BE2C (cell line): ENCODE measurements at regions not wholly inside any gene's neighbourhood (a gene's known extent, or its start where the extent isn't known, plus 50 kb on each side); places are given as distances from the start of the nearest gene placed in this dataset.

Experiments used
- DNase-seq: peaks from one replicate; pipeline ENCODE4 v3.0.0-alpha.2; 2020
- H3K27me3 ChIP-seq: fragments of 250-450 bp; sonication (Bioruptor Pico); 2 replicates; pipeline ENCODE4 v1.5.1; 2020; ENCODE audit warnings: mild to moderate bottlenecking
- H3K36me3 ChIP-seq: fragments of 250-450 bp; sonication (Bioruptor Pico); 2 replicates; pipeline ENCODE4 v1.5.1; 2020; ENCODE audit warnings: mild to moderate bottlenecking
- H3K4me1 ChIP-seq: fragments of 250-450 bp; sonication (Bioruptor Pico); 2 replicates; pipeline ENCODE4 v1.5.1; 2020
- H3K4me3 ChIP-seq: 2 replicates; pipeline ENCODE4 v1.5.1; 2011; ENCODE audit warnings: low read depth, low read length
- H3K9me3 ChIP-seq: fragments of 250-450 bp; sonication (Bioruptor Pico); 2 replicates; pipeline ENCODE4 v1.5.1; 2020
- CTCF ChIP-seq: IDR thresholded peaks from 2 replicates; pipeline ENCODE4 v1.5.1; 2012; ENCODE audit warnings: mild to moderate bottlenecking, low read depth, low read length

GRCh38 chr2:217293607-217294006 lies 433.7 kb upstream of the TNP1 start:
- no peaks in the 10 kb centered on the region for H3K36me3 ChIP-seq
- TF ChIP-seq CTCF: no peak

GRCh38 chr2:217293046-217293445 lies 433.2 kb upstream of the TNP1 start:
- H3K27me3 ChIP-seq: no peaks in the 10 kb centered on the region
- no peaks in the 10 kb centered on the region for H3K36me3 ChIP-seq
- H3K4me1 ChIP-seq: peaks cover 16% of the 10 kb centered on the region
- 0 out of 2 replicates have a peak, but pooled peaks cover 3% of the 10 kb centered on the region for H3K9me3 ChIP-seq
- TF ChIP-seq CTCF: no peak
- DNase-seq: no peak
- H3K4me3 ChIP-seq: no peak overlapping the region

More at GRCh38 chr2:217293607-217294006, 433.7 kb upstream of the TNP1 start:
- 0 out of 2 replicates have a peak, but pooled peaks cover under 1% of the 10 kb centered on the region for H3K9me3 ChIP-seq
- no peaks in the 10 kb centered on the region for H3K27me3 ChIP-seq
- no peak for DNase-seq
- H3K4me1 ChIP-seq: peaks cover 16% of the 10 kb centered on the region
- H3K4me3 ChIP-seq: no peak overlapping the region

- no peak for TF ChIP-seq CTCF
- Histone ChIP-seq H3K27me3 (no peaks in the 10 kb centered on the region), H3K4me3 (no peak overlapping the region), H3K4me1 (peaks cover 16% of the 10 kb centered on the region), H3K36me3 (no peaks in the 10 kb centered on the region), H3K9me3 (0 out of 2 replicates have a peak, but pooled peaks cover 3% of the 10 kb centered on the region)
- DNase-seq: no peak
Measured at GRCh38 chr2:217291259-217291658, 431.4 kb upstream of the TNP1 start.

DNA sequence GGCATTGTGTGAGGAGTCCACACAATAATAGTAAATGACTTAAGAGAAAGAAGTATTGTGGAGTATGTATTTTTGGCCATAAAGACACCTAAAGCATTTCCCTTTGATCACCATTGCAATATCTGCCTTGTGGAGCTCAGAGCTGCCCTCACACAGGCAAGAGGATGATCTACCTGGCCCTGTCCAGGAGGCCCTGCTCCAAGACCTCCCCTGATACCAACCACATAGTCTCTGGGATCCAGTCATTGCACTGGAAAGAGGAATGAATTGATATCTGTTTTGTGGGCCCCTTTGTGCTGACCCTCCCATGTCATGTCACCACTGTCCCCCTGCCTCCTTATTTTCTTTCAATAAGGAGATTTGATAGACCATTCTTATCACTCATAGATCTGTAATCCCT lies 430.6 kb upstream of the TNP1 start:
- Histone ChIP-seq H3K9me3 (0 out of 2 replicates have a peak, but pooled peaks cover 3% of the 10 kb centered on the region), H3K36me3 (no peaks in the 10 kb centered on the region), H3K4me1 (peaks cover 16% of the 10 kb centered on the region), H3K27me3 (no peaks in the 10 kb centered on the region), H3K4me3 (no peak overlapping the region)
- TF ChIP-seq CTCF: no peak
- no peak for DNase-seq

DNA sequence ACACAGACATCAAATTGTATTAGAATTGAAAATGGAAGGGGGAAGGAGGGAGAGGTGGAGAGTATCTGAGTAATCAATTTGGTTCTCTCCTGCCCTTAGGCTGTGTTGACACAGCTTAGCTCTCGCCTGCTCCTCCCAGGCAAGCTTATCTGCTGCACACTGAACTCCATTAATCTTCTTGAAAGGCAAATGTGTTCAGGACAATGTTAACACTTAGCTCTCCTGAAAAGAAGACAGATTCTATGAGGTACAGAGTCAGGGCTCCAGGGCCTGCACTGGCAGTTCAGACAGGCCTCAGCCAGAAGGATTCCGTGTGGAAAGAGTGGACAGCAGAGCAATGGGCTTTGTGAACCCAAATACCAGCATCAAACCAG lies 430.0 kb upstream of the TNP1 start:
- H3K4me3 ChIP-seq: no peak overlapping the region
- peaks cover 16% of the 10 kb centered on the region for H3K4me1 ChIP-seq
- H3K9me3 ChIP-seq: 0 out of 2 replicates have a peak, but pooled peaks cover 3% of the 10 kb centered on the region
- DNase-seq: peak; percentile 68
- no peak for TF ChIP-seq CTCF
- H3K36me3 ChIP-seq: no peaks in the 10 kb centered on the region
- H3K27me3 ChIP-seq: no peaks in the 10 kb centered on the region

- no peak for TF ChIP-seq CTCF
- H3K9me3 ChIP-seq: 0 out of 2 replicates have a peak, but pooled peaks cover 3% of the 10 kb centered on the region
- no peaks in the 10 kb centered on the region for H3K36me3 ChIP-seq
- DNase-seq: peak; percentile 56
- H3K4me1 ChIP-seq: peaks cover 16% of the 10 kb centered on the region
- no peak overlapping the region for H3K4me3 ChIP-seq
- no peaks in the 10 kb centered on the region for H3K27me3 ChIP-seq
Measured at GRCh38 chr2:217289177-217289906, 429.5 kb upstream of the TNP1 start.
